Naive B cell (primary cell): ENCODE measurements at regions not wholly inside any gene's neighbourhood (a gene's known extent, or its start where the extent isn't known, plus 50 kb on each side); places are given as distances from the start of the nearest gene placed in this dataset.

Experiments
- ATAC-seq, 2 donors: fragments of 150-1000 bp; cut with Tn5 transposase; 2 replicates each; pipeline ENCODE4 v1.10.0; 2021; ENCODE audit warnings: low read depth in 2 of 2, mild to moderate bottlenecking in 2 of 2, moderate library complexity in 2 of 2
- DNase-seq: peaks from one replicate; pipeline ENCODE4 v3.0.0; 2022
- H3K27ac Mint-ChIP-seq, 6 donors: one replicate each; pipeline ENCODE4 v1.8.0; 2020 to 2022; ENCODE audit warnings: mild to moderate bottlenecking in 6 of 6, mixed read lengths in 6 of 6, moderate library complexity in 5 of 6, inconsistent platforms in 2 of 6
- H3K27me3 Mint-ChIP-seq, 3 donors: one replicate each; pipeline ENCODE4 v1.8.0; 2021 to 2022; ENCODE audit warnings: mixed read lengths in 3 of 3, mild to moderate bottlenecking in 1 of 3
- H3K36me3 Mint-ChIP-seq, 2 donors: one replicate each; pipeline ENCODE4 v1.8.0; 2020 to 2022; ENCODE audit warnings: mixed read lengths in 2 of 2, inconsistent platforms in 1 of 2, mild to moderate bottlenecking in 1 of 2
- H3K4me1 Mint-ChIP-seq, 3 donors: one replicate each; pipeline ENCODE4 v1.8.0; 2020 to 2022; ENCODE audit warnings: mixed read lengths in 3 of 3, inconsistent platforms in 1 of 3, mild to moderate bottlenecking in 1 of 3, moderate library complexity in 1 of 3
- H3K4me3 Mint-ChIP-seq, 8 donors: one replicate each; pipeline ENCODE4 v1.8.0; 2020 to 2022; ENCODE audit warnings: mild to moderate bottlenecking in 8 of 8, mixed read lengths in 8 of 8, moderate library complexity in 8 of 8, inconsistent platforms in 2 of 8
- H3K9me3 Mint-ChIP-seq, 7 donors: one replicate each; pipeline ENCODE4 v1.8.0; 2020 to 2022; ENCODE audit warnings: mixed read lengths in 7 of 7, mild to moderate bottlenecking in 5 of 7, inconsistent platforms in 2 of 7, moderate library complexity in 1 of 7

GRCh38 chr18:42657551-42657950, 457.9 kb downstream of the RIT2 start:
- H3K27ac Mint-ChIP-seq: no peak overlapping the region
- DNase-seq: no peak
- peaks cover 0 to 10% (median 4%) of the 10 kb centered on the region in 7 donors for H3K9me3 Mint-ChIP-seq
- no peaks in the 10 kb centered on the region for H3K36me3 Mint-ChIP-seq
- H3K4me3 Mint-ChIP-seq: no peak overlapping the region
- no peaks in the 10 kb centered on the region for H3K27me3 Mint-ChIP-seq
- H3K4me1 Mint-ChIP-seq: no peaks in the 10 kb centered on the region
- no peak for ATAC-seq

- Mint-ChIP-seq H3K27me3 (no peaks in the 10 kb centered on the region), H3K36me3 (no peaks in the 10 kb centered on the region), H3K27ac (no peak overlapping the region), H3K4me1 (no peaks in the 10 kb centered on the region), H3K9me3 (peaks cover 0 to 7% (median 4%) of the 10 kb centered on the region in 7 donors), H3K4me3 (no peak overlapping the region)
- ATAC-seq: no peak
- DNase-seq: no peak
These were observed 457.3 kb downstream of the RIT2 start for GRCh38 chr18:42658171-42658570.

- Mint-ChIP-seq H3K27me3 (no peaks in the 10 kb centered on the region), H3K27ac (no peak overlapping the region), H3K36me3 (no peaks in the 10 kb centered on the region), H3K9me3 (peaks cover 0 to 7% (median under 1%) of the 10 kb centered on the region in 7 donors), H3K4me1 (no peaks in the 10 kb centered on the region), H3K4me3 (no peak overlapping the region)
- no peak for ATAC-seq
- no peak for DNase-seq
These were observed 456.3 kb downstream of the RIT2 start for GRCh38 chr18:42659187-42659586.

- H3K27ac Mint-ChIP-seq: no peak overlapping the region
- no peaks in the 10 kb centered on the region for H3K4me1 Mint-ChIP-seq
- no peak for ATAC-seq
- H3K27me3 Mint-ChIP-seq: no peaks in the 10 kb centered on the region
- no peak for DNase-seq
- H3K36me3 Mint-ChIP-seq: no peaks in the 10 kb centered on the region
- H3K9me3 Mint-ChIP-seq: peaks cover 0 to 5% (median 0%) of the 10 kb centered on the region in 7 donors
- no peak overlapping the region for H3K4me3 Mint-ChIP-seq
These were observed 444.6 kb downstream of the RIT2 start for GRCh38 chr18:42670860-42671259.

GRCh38 chr18:42675810-42676209, 439.7 kb downstream of the RIT2 start:
- peaks cover 0 to 5% (median 0%) of the 10 kb centered on the region in 7 donors for H3K9me3 Mint-ChIP-seq
- no peaks in the 10 kb centered on the region for H3K27me3 Mint-ChIP-seq
- DNase-seq: no peak
- no peak for ATAC-seq
- H3K4me1 Mint-ChIP-seq: no peaks in the 10 kb centered on the region
- H3K36me3 Mint-ChIP-seq: no peaks in the 10 kb centered on the region
- no peak overlapping the region for H3K4me3 Mint-ChIP-seq
- H3K27ac Mint-ChIP-seq: no peak overlapping the region

GRCh38 chr18:42683094-42683493, 432.4 kb downstream of the RIT2 start:
- peaks cover 8 to 44% (median 12%) of the 10 kb centered on the region in 7 donors for H3K9me3 Mint-ChIP-seq

GRCh38 chr18:42689310-42689709, 426.2 kb downstream of the RIT2 start:
- no peaks in the 10 kb centered on the region for H3K27me3 Mint-ChIP-seq

More at GRCh38 chr18:42683094-42683493, 432.4 kb downstream of the RIT2 start:
- Mint-ChIP-seq H3K27ac (no peak overlapping the region), H3K36me3 (no peaks in the 10 kb centered on the region), H3K4me3 (no peak overlapping the region), H3K4me1 (no peaks in the 10 kb centered on the region), H3K27me3 (no peaks in the 10 kb centered on the region)
- ATAC-seq: no peak
- DNase-seq: no peak

More at GRCh38 chr18:42689310-42689709, 426.2 kb downstream of the RIT2 start:
- ATAC-seq (no peak), DNase-seq (no peak)
- Mint-ChIP-seq H3K27ac (no peak overlapping the region), H3K36me3 (no peaks in the 10 kb centered on the region), H3K9me3 (peaks cover 4 to 18% (median 5%) of the 10 kb centered on the region in 7 donors), H3K4me3 (no peak overlapping the region), H3K4me1 (no peaks in the 10 kb centered on the region)
